HL-60 (cell line): ENCODE measurements at regions not wholly inside any gene's neighbourhood (a gene's known extent, or its start where the extent isn't known, plus 50 kb on each side); places are given as distances from the start of the nearest gene placed in this dataset.

Source experiments
- DNase-seq, 2 experiments: peaks; one replicate each; pipeline ENCODE4 v3.0.0-alpha.2; 2010 to 2020; ENCODE audit warnings: low read depth in 1 of 2, low spot score in 1 of 2
- H3K27ac ChIP-seq: fragments of 250-450 bp; sonication (Bioruptor Pico); replicated peaks from 2 replicates; pipeline ENCODE4 v1.5.1; 2020; ENCODE audit warnings: mild to moderate bottlenecking, moderate library complexity
- H3K27me3 ChIP-seq: fragments of 250-450 bp; sonication (Bioruptor Pico); 2 replicates; pipeline ENCODE4 v1.5.1; 2021; ENCODE audit warnings: mild to moderate bottlenecking, moderate library complexity; ENCODE audit not compliant: insufficient read depth, poor library complexity, severe bottlenecking
- H3K4me3 ChIP-seq: replicated peaks from 2 replicates; pipeline ENCODE4 v1.5.1; 2011; ENCODE audit warnings: mild to moderate bottlenecking, control low read depth, low read length; ENCODE audit not compliant: insufficient read depth
- GABPA ChIP-seq: IDR thresholded peaks from 2 replicates; pipeline ENCODE4 v1.6.1; 2012; ENCODE audit warnings: low read depth
- POLR2AphosphoS5 ChIP-seq: IDR thresholded peaks from 2 replicates; pipeline ENCODE4 v1.6.1; 2012; ENCODE audit warnings: low read depth
- SPI1 ChIP-seq: IDR thresholded peaks from 2 replicates; pipeline ENCODE4 v1.6.1; 2012; ENCODE audit warnings: low read depth, mild to moderate bottlenecking, borderline replicate concordance
- TF ChIP-seq, protein P1 (sequence below): IDR thresholded peaks from one replicate; pipeline ENCODE4 v1.5.1; 2011; ENCODE audit warnings: low read length, control low read depth, inconsistent platforms; ENCODE audit not compliant: insufficient read depth
- TF ChIP-seq, protein P2 (sequence below): IDR thresholded peaks from 2 replicates; pipeline ENCODE4 v1.6.1; 2012; ENCODE audit warnings: low read depth; ENCODE audit not compliant: insufficient replicate concordance

DNA sequence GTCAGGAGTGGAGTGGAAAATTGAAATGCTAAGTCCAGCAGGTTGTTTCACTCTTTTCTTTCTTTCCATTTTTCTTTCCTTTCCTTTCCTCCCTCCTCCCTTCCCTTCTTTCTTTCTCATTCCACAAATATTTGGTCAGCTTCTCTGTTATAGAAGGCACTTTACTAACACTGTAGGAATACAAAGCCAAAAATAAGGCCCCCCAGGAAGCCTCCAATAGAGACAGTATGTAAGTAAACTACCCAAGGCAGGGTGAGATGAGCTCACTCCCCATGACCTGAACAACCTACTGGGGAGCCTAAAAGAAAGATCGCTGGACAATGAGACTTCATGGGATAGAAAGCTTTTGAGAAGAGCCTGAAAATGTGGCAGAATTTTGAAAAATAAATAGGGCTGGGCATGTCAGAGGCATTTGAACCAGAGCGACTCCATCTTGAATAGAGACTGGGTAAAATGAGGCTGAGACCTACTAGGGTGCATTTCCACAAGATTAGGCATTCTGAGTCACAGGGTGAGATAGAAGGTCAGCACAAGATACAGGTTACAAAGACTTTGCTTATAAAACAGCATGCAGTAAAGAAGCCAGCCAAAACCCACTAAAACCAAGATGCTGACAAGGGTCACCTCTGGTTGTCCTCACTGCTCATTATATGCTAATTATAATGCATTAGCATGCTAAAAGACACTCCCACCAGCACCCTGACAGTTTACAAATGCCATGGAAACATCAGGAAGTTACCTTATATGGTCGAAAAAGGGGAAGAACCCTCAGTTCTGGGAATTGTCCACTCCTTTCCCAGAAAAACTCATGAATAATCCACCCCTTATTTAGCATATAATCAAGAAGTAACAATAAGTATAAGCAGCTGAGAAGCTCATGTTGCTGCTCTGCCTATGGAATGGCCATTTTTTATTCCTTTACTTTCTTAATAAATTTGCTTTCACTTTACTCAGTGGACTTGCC lies 158.9 kb upstream of the EGFLAM start:
- no peak for DNase-seq
- Histone ChIP-seq H3K27ac (no peak overlapping the region), H3K27me3 (no peaks in the 10 kb centered on the region), H3K4me3 (no peak overlapping the region)
- TF ChIP-seq SPI1 (no peak), POLR2AphosphoS5 (no peak), GABPA (no peak)
- TF ChIP-seq, protein P1, sequence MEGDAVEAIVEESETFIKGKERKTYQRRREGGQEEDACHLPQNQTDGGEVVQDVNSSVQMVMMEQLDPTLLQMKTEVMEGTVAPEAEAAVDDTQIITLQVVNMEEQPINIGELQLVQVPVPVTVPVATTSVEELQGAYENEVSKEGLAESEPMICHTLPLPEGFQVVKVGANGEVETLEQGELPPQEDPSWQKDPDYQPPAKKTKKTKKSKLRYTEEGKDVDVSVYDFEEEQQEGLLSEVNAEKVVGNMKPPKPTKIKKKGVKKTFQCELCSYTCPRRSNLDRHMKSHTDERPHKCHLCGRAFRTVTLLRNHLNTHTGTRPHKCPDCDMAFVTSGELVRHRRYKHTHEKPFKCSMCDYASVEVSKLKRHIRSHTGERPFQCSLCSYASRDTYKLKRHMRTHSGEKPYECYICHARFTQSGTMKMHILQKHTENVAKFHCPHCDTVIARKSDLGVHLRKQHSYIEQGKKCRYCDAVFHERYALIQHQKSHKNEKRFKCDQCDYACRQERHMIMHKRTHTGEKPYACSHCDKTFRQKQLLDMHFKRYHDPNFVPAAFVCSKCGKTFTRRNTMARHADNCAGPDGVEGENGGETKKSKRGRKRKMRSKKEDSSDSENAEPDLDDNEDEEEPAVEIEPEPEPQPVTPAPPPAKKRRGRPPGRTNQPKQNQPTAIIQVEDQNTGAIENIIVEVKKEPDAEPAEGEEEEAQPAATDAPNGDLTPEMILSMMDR: no peak
- TF ChIP-seq, protein P2, sequence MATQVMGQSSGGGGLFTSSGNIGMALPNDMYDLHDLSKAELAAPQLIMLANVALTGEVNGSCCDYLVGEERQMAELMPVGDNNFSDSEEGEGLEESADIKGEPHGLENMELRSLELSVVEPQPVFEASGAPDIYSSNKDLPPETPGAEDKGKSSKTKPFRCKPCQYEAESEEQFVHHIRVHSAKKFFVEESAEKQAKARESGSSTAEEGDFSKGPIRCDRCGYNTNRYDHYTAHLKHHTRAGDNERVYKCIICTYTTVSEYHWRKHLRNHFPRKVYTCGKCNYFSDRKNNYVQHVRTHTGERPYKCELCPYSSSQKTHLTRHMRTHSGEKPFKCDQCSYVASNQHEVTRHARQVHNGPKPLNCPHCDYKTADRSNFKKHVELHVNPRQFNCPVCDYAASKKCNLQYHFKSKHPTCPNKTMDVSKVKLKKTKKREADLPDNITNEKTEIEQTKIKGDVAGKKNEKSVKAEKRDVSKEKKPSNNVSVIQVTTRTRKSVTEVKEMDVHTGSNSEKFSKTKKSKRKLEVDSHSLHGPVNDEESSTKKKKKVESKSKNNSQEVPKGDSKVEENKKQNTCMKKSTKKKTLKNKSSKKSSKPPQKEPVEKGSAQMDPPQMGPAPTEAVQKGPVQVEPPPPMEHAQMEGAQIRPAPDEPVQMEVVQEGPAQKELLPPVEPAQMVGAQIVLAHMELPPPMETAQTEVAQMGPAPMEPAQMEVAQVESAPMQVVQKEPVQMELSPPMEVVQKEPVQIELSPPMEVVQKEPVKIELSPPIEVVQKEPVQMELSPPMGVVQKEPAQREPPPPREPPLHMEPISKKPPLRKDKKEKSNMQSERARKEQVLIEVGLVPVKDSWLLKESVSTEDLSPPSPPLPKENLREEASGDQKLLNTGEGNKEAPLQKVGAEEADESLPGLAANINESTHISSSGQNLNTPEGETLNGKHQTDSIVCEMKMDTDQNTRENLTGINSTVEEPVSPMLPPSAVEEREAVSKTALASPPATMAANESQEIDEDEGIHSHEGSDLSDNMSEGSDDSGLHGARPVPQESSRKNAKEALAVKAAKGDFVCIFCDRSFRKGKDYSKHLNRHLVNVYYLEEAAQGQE: no peak

DNA sequence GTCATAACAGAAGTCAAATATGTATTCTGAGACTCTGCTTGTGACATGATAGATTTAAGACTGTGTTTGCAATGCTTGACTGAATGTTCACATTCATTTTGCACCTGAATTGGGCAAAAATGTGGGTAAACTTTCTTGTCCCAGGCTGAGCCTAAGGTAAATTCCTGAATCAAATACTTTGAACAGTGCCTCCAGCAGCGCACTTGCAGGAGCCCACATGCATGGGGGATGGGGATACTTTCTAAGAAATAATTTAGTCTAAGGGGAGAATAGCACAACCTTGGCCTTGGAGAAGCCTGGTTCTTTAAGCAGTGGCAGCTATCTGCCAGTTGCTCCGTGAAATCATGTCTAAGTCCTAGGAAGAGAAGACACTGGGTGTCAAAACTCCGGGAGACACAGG lies 163.5 kb upstream of the EGFLAM start:
- Histone ChIP-seq H3K27ac (no peak overlapping the region), H3K4me3 (no peak overlapping the region), H3K27me3 (no peaks in the 10 kb centered on the region)
- TF ChIP-seq, protein P2: no peak
- TF ChIP-seq SPI1 (no peak), POLR2AphosphoS5 (no peak), GABPA (no peak)
- TF ChIP-seq, protein P1: no peak
- no peak for DNase-seq

DNA sequence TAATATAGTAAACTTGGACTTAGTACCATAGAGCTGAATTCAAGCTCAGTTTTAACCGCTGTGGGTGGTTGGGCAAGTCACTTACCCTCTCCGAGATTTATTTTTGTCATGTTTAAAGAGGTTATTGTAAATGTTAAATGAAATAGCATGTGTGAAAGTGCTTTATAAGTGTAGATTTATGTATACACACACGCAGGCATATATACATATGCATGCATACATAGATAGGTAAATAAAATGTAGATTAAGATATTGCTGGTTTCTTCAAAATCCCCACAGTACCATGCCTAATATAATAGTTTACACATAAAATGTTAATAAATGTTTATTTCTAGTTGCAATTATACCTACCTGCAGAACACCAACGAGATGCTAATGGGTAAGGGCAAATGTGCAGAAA lies 164.5 kb upstream of the EGFLAM start:
- DNase-seq: no peak
- Histone ChIP-seq H3K27me3 (no peaks in the 10 kb centered on the region), H3K27ac (no peak overlapping the region), H3K4me3 (no peak overlapping the region)
- TF ChIP-seq POLR2AphosphoS5: no peak

DNA sequence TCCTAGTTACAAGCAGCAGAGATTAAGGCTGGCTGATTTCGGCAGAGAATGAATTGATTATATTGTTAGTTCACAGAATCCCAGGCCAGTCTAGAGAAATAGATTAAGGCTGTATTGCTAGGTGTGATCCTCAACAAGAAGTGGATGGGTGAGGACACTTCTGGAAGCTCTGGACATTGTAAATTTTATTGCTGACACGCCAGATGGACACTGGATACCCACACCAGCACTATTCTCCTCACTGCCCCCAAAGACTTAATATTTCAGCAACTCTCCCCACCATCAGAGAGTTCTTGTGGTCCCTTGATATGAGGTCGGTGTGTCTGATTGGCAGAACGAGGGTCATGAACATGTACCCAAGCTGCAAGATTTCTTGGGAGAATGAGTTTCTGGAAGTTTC lies 171.6 kb upstream of the EGFLAM start:
- no peak for DNase-seq
- TF ChIP-seq, protein P1: no peak
- TF ChIP-seq POLR2AphosphoS5: no peak
- TF ChIP-seq SPI1: no peak
- no peak for TF ChIP-seq GABPA
- TF ChIP-seq, protein P2: no peak
- Histone ChIP-seq H3K4me3 (no peak overlapping the region), H3K27ac (no peak overlapping the region), H3K27me3 (peaks cover 4% of the 10 kb centered on the region)
